PC-9 (cell line): ENCODE measurements at regions not wholly inside any gene's neighbourhood (a gene's known extent, or its start where the extent isn't known, plus 50 kb on each side); places are given as distances from the start of the nearest gene placed in this dataset.

Source experiments
- CTCF ChIP-seq: fragments of 200-600 bp; sonication (generic); conservative IDR thresholded peaks from 2 replicates; pipeline ENCODE4 v1.6.1; 2017; ENCODE audit warnings: mixed run types, antibody characterized with exemption, mild to moderate bottlenecking, moderate library complexity
- EZH2 ChIP-seq: fragments of 200-600 bp; sonication (generic); IDR thresholded peaks from 2 replicates; pipeline ENCODE4 v1.8.0; 2017; ENCODE audit warnings: antibody characterized with exemption, low read depth

- TF ChIP-seq CTCF (no peak), EZH2 (no peak)
These were observed 163.4 kb upstream of the NSMCE3 start for GRCh38 chr15:29433050-29433318.
